GM12801 (cell line): ENCODE measurements at regions not wholly inside any gene's neighbourhood (a gene's known extent, or its start where the extent isn't known, plus 50 kb on each side); places are given as distances from the start of the nearest gene placed in this dataset.

ENCODE experiments used
- TF ChIP-seq, protein P1 (sequence below): IDR thresholded peaks from one replicate; pipeline ENCODE4 v1.5.1; 2011; ENCODE audit warnings: control low read depth; ENCODE audit not compliant: insufficient read length; ENCODE audit errors: extremely low read depth

DNA sequence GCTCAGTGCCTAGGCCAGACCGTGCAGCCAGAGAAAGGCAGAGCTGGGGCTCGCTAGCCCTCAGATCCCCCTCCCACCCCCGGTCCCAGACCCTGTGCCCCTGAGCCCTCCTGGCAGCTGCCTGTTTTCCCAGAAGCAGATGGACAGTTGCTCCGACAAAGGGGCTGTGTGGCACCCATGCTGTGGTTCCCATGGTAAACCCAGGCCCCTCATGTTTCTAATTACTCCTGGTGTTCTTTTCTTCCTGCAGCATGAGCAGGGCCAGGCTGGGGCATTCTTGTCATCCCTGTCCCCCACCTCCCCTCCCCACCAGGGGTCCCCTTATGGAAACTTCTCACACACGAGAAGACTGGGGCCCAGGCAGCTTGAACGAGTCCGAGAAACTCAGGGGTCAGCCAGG, 269.6 kb downstream of the HAUS1 start:
- TF ChIP-seq, protein P1, sequence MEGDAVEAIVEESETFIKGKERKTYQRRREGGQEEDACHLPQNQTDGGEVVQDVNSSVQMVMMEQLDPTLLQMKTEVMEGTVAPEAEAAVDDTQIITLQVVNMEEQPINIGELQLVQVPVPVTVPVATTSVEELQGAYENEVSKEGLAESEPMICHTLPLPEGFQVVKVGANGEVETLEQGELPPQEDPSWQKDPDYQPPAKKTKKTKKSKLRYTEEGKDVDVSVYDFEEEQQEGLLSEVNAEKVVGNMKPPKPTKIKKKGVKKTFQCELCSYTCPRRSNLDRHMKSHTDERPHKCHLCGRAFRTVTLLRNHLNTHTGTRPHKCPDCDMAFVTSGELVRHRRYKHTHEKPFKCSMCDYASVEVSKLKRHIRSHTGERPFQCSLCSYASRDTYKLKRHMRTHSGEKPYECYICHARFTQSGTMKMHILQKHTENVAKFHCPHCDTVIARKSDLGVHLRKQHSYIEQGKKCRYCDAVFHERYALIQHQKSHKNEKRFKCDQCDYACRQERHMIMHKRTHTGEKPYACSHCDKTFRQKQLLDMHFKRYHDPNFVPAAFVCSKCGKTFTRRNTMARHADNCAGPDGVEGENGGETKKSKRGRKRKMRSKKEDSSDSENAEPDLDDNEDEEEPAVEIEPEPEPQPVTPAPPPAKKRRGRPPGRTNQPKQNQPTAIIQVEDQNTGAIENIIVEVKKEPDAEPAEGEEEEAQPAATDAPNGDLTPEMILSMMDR: no peak

GRCh38 chr18:46374850-46375249, 270.7 kb downstream of the HAUS1 start:
- TF ChIP-seq, protein P1: no peak

DNA sequence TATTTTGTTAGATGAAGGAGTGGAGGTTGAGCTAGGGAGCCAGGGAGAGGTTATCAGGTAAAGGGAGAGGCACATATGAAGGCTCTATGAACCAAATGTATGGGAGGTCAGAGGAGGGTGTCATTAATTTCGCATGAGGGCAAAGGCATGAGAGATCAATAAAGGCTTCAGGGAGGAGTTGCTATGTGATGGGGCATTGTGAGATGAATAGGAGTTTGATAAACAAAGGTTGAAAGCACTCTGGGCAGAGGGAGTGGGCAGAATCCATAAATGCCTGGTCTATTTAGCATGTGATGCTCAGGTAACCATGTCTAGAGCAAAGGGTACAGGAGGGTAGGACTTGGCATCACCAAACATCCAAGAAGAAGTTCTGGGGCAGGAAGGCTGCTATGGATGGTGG, 273.4 kb downstream of the HAUS1 start:
- TF ChIP-seq, protein P1: no peak

GRCh38 chr18:46378126-46378863, 274.1 kb downstream of the HAUS1 start:
- TF ChIP-seq, protein P1: no peak

- TF ChIP-seq, protein P1: no peak
Observed at GRCh38 chr18:46378864-46379207, 274.7 kb downstream of the HAUS1 start.

DNA sequence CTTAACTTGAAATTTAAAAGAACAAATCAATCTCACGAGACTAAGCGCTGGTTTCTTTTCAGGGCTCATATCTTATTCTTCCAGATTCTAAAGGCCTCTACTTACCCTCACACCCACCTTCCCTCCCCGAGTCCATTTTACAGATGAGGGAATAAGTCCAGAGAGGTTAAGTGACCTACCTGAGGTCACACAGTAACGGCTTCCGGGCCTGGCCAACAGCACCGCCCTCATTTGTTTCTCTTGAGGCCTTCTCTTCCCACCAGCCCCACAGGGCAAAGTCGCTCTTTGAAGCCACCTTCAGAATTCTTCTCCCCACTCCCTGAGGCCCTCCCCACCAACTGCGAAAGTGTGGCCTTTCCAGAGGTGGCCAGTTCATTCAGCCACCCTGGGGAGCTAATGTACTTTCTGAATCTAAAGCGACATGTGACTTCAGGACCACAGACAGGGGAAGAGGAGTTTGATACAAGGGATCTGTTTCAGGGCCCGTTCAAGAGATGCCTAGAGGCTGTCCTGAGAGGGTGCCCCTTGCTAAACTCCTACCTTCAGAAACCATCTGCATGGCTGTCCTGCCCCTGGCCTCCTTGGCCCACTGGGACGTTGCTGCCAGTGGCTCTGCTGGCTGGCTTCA, 275.3 kb downstream of the HAUS1 start:
- TF ChIP-seq, protein P1: no peak

DNA sequence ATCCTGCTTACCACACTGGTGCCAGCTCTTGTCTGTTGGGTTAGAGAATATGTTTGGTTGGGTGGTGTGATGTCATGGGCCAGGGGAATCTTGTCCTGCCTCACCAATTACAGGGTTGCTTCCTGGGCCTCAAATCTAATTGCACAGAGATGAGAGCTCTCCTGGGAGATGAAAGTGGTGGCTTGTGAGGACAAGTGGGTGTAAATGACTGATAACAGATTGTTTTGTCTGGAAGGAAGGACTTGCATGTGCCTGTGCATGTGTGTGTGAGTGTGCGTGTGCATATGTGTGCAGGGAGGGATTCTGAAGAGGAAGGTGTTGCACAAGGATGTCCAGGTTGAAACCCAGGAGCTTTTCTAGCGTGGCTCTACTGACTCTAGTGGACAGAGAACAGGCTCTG, 271.9 kb downstream of the LOXHD1 start:
- TF ChIP-seq, protein P1: no peak
